Kidney (tissue), 13 donors: ENCODE measurements at regions not wholly inside any gene's neighbourhood (a gene's known extent, or its start where the extent isn't known, plus 50 kb on each side); places are given as distances from the start of the nearest gene placed in this dataset.

Experiments
- DNase-seq, 5 donors: peaks; one replicate each; pipeline ENCODE4 v3.0.0-alpha.2; 2013 to 2020
- FAIRE-seq: peaks from 2 replicates; lab custom pipeline; 2012; peaks lifted over from hg19 to GRCh38; lab: Jason Lieb, UNC
- H3K27ac ChIP-seq, 2 donors: one replicate each; pipeline ENCODE4 v1.7.0; 2013; ENCODE audit warnings: low read depth in 2 of 2, low read length in 2 of 2, inconsistent platforms in 1 of 2
- H3K27me3 ChIP-seq: one replicate; pipeline ENCODE4 v1.7.1; 2013; ENCODE audit warnings: low read length, inconsistent platforms; ENCODE audit not compliant: control insufficient read depth, insufficient read depth
- H3K36me3 ChIP-seq, 3 donors: one replicate each; pipeline versions ENCODE4 v1.7.0 to v1.7.1; 2013; ENCODE audit warnings: low read length in 3 of 3, control low read depth in 1 of 3, inconsistent platforms in 1 of 3; ENCODE audit not compliant: insufficient read depth in 3 of 3, control insufficient read depth in 2 of 3
- H3K4me1 ChIP-seq, 3 donors: one replicate each; pipeline versions ENCODE4 v1.7.0 to v1.7.1; 2013; ENCODE audit warnings: low read length in 3 of 3, inconsistent platforms in 1 of 3, low read depth in 1 of 3; ENCODE audit not compliant: control insufficient read depth in 2 of 3, insufficient read depth in 2 of 3
- H3K4me3 ChIP-seq, 3 donors: one replicate each; pipeline versions ENCODE4 v1.7.0 to v1.8.1; 2013; ENCODE audit warnings: low read length in 3 of 3, control low read depth in 1 of 3, inconsistent platforms in 1 of 3
- H3K9ac ChIP-seq, 3 donors: one replicate each; pipeline versions ENCODE4 v1.7.0 to v1.7.1; 2013; ENCODE audit warnings: low read length in 3 of 3, control low read depth in 1 of 3, inconsistent platforms in 1 of 3
- H3K9me3 ChIP-seq, 3 donors: one replicate each; pipeline versions ENCODE4 v1.7.0 to v1.7.1; 2013; ENCODE audit warnings: low read length in 3 of 3, control low read depth in 1 of 3, inconsistent platforms in 1 of 3; ENCODE audit not compliant: control insufficient read depth in 2 of 3, insufficient read depth in 1 of 3
- CTCF ChIP-seq: IDR thresholded peaks from 3 replicates; pipeline ENCODE4 v1.5.1; 2012; ENCODE audit warnings: mild to moderate bottlenecking, moderate library complexity, borderline replicate concordance; ENCODE audit not compliant: insufficient read depth; ENCODE audit errors: extremely low read depth
- intact Hi-C: fragments of 100-400 bp; cut with DNase I; formaldehyde crosslinking; loops from one replicate; pipeline ENCODE4 v1.11.1; 2022
- donor health status: control.
- donor health status: control.
- donor health status: control.
- donor health status: control.
- donor health status: control.
- donor health status: DM: yes; HTN: yes; CAD: no.
- donor health status: Normal renal cell carcinoma (clear cell type).

GRCh38 chr15:96031426-96032110 lies 298.9 kb upstream of the NR2F2 start:
- Histone ChIP-seq H3K27ac (no peak overlapping the region), H3K36me3 (no peaks in the 10 kb centered on the region), H3K4me1 (peaks cover 0 to 9% (median 9%) of the 10 kb centered on the region in 3 donors), H3K27me3 (no peaks in the 10 kb centered on the region), H3K4me3 (no peak overlapping the region), H3K9ac (no peak overlapping the region), H3K9me3 (no peaks in the 10 kb centered on the region)
- no peak for FAIRE-seq
- DNase-seq, result no peak
- TF ChIP-seq CTCF, result no peak
- intact Hi-C loops, result no loop called here

- no peak overlapping the region for H3K9ac ChIP-seq
- intact Hi-C loops, result no loop called here
- no peak for TF ChIP-seq CTCF
- no peaks in the 10 kb centered on the region for H3K27me3 ChIP-seq
- no peak for FAIRE-seq
- H3K27ac ChIP-seq, result no peak overlapping the region
- H3K4me1 ChIP-seq, result peaks cover 4 to 9% (median 9%) of the 10 kb centered on the region in 3 donors
- H3K9me3 ChIP-seq, result no peaks in the 10 kb centered on the region
- DNase-seq, result peak in 1 of 5 donors; percentile 35
- H3K4me3 ChIP-seq, result no peak overlapping the region
- H3K36me3 ChIP-seq, result no peaks in the 10 kb centered on the region
Measured at GRCh38 chr15:96035091-96035490, 295.4 kb upstream of the NR2F2 start.

DNA sequence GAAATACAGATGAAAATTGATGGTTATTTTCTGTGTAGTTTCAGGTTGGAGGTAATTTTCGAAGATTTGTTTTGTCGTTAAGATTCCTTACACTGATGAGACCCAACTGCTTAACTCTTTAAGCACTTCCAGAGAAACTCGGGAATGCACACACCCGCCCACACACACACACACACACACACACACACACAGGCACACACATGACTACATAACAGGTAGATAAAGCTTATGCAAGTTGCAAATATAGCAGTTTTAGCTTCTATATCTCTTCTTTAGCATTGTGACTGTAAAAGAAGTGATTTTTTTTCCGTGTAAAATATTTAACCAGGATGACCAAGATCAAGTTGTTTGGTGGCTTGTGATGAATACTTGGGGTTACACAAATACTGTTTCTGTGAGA lies 294.9 kb upstream of the NR2F2 start:
- intact Hi-C loops, result no loop called here
- no peak for DNase-seq

More for the DNA sequence above, 294.9 kb upstream of the NR2F2 start:
- H3K4me3 ChIP-seq, result no peak overlapping the region
- no peak for FAIRE-seq
- no peaks in the 10 kb centered on the region for H3K36me3 ChIP-seq
- no peak overlapping the region for H3K9ac ChIP-seq
- peak overlapping the region in 1 of 2 donors; percentile 60 for H3K27ac ChIP-seq
- peaks cover 4 to 9% (median 9%) of the 10 kb centered on the region in 3 donors for H3K4me1 ChIP-seq
- no peaks in the 10 kb centered on the region for H3K9me3 ChIP-seq
- no peaks in the 10 kb centered on the region for H3K27me3 ChIP-seq
- no peak for TF ChIP-seq CTCF
